ENCODE measurements at regions not wholly inside any gene's neighbourhood (a gene's known extent, or its start where the extent isn't known, plus 50 kb on each side); places are given as distances from the start of the nearest gene placed in this dataset.

- DNase-seq: no peak
These were observed 129.1 kb downstream of the DDX1 start for GRCh38 chr2:15720561-15721307.

GRCh38 chr2:15721411-15722067 is 129.9 kb downstream of the DDX1 start:
- no peak for DNase-seq

- no peak for DNase-seq
These were observed 131.3 kb downstream of the DDX1 start for GRCh38 chr2:15722980-15723379.

GRCh38 chr2:15724235-15724634 is 132.6 kb downstream of the DDX1 start:
- no peak for DNase-seq

- no peak for DNase-seq
These were observed 133.6 kb downstream of the DDX1 start for GRCh38 chr2:15725101-15725781.

GRCh38 chr2:15725782-15726112 is 134.1 kb downstream of the DDX1 start:
- DNase-seq: no peak

GRCh38 chr2:15726321-15727057 is 134.8 kb downstream of the DDX1 start:
- DNase-seq: no peak

- no peak for DNase-seq
These were observed 136.0 kb downstream of the DDX1 start for GRCh38 chr2:15727396-15728244.

GRCh38 chr2:15728245-15728938 is 136.7 kb downstream of the DDX1 start:
- no peak for DNase-seq

GRCh38 chr2:15729001-15729400 is 137.3 kb downstream of the DDX1 start:
- no peak for DNase-seq

- DNase-seq: no peak
These were observed 138.3 kb downstream of the DDX1 start for GRCh38 chr2:15729709-15730544.

GRCh38 chr2:15730545-15731212 is 139.0 kb downstream of the DDX1 start:
- no peak for DNase-seq

- DNase-seq: no peak
These were observed 139.7 kb downstream of the DDX1 start for GRCh38 chr2:15731213-15731888.

- no peak for DNase-seq
These were observed 140.2 kb downstream of the DDX1 start for GRCh38 chr2:15731889-15732271.

- no peak for DNase-seq
These were observed 140.8 kb downstream of the DDX1 start for GRCh38 chr2:15732341-15733077.

- no peak for DNase-seq
These were observed 142.4 kb downstream of the DDX1 start for GRCh38 chr2:15733867-15734673.

- no peak for DNase-seq
These were observed 143.2 kb downstream of the DDX1 start for GRCh38 chr2:15734674-15735483.

Data from activated CD8-positive, alpha-beta memory T cell treated with anti-CD3 and anti-CD28 coated beads, Interleukin-2, amount 50 U/mL, for 48 hours (primary cell).